ENCODE measurements at regions not wholly inside any gene's neighbourhood (a gene's known extent, or its start where the extent isn't known, plus 50 kb on each side); places are given as distances from the start of the nearest gene placed in this dataset.

DNA sequence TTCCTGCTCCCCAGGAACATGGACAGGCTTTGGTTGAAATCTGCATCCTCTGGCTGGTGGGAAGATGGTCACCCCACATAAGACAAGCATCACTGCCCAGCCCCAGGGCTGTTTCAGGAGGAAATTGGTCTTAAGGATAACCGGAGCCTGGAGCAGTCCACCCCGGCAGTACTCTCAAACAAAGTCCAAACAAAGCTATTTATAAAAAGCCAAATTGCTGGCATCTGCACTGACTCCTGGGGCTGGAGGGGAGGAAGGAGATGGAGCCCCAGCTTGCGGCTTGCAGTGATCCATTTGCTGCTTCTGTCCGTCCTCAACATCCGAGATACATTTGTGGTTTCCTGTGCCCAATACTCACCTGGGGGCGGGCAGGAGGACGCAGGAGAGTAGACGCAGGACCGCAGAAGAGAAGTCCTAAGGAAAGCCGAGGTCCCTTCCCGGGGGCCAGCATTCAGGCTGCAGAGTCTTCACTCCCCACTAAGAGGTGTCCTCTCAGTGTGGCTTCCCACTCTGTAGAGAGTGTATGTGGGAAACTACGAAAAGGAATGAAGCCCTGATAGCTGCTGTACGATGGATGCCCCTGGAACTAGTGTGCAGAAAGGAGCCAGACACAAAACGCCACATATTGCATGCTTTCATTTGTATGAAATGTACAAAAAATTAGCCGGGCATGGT is 107.3 kb upstream of the FGF3 start:
- TF ChIP-seq, protein P1, sequence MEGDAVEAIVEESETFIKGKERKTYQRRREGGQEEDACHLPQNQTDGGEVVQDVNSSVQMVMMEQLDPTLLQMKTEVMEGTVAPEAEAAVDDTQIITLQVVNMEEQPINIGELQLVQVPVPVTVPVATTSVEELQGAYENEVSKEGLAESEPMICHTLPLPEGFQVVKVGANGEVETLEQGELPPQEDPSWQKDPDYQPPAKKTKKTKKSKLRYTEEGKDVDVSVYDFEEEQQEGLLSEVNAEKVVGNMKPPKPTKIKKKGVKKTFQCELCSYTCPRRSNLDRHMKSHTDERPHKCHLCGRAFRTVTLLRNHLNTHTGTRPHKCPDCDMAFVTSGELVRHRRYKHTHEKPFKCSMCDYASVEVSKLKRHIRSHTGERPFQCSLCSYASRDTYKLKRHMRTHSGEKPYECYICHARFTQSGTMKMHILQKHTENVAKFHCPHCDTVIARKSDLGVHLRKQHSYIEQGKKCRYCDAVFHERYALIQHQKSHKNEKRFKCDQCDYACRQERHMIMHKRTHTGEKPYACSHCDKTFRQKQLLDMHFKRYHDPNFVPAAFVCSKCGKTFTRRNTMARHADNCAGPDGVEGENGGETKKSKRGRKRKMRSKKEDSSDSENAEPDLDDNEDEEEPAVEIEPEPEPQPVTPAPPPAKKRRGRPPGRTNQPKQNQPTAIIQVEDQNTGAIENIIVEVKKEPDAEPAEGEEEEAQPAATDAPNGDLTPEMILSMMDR (conservative IDR thresholded peaks at IDR 0.05): no peak
- TF ChIP-seq ZFX (IDR thresholded peaks at IDR 0.05): no peak

Measured in C4-2B (cell line).